ENCODE measurements at regions not wholly inside any gene's neighbourhood (a gene's known extent, or its start where the extent isn't known, plus 50 kb on each side); places are given as distances from the start of the nearest gene placed in this dataset.

DNA sequence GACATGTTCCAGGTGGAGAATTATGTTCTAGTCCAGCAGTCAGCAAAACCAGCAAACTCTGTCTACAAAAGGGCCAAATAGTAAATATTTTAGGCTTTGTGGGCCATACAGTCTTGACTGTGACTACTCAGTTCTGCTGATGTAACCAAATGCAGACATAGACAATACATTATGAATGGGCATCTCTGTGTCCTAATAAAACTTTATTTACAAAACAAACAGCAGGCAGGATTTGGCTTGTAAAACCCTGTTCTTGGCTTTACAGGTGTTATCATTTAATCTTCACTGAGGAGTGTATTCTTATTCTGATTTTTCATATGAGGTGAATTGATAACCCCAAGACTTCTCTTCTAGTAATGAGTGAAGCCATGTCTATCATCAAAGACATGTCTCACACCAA is 278.6 kb downstream of the DUSP6 start:
- no peak for TF ChIP-seq CTCF (conservative IDR thresholded peaks at IDR 0.05)
- TF ChIP-seq EZH2 (IDR thresholded peaks at IDR 0.05; ENCODE audit: low read depth), result no peak
